IMR-90 (cell line): ENCODE measurements at regions not wholly inside any gene's neighbourhood (a gene's known extent, or its start where the extent isn't known, plus 50 kb on each side); places are given as distances from the start of the nearest gene placed in this dataset.
A peak's percentile ranks its signal among the peaks of the same experiment; 100 is the strongest.

Experiments used
- ATAC-seq: fragments of 200-7000 bp; cut with Tn5 transposase; 2 replicates; pipeline ENCODE4 v1.9.1; 2020; ENCODE audit warnings: low read depth, mild to moderate bottlenecking, moderate library complexity
- BruUV-seq: library from RNA; stranded (reverse); fragments of 400-500 nt; replicated peaks from 2 replicates; lab custom pipeline; 2021; lab: Mats Ljungman, UMichigan
- CTCF ChIA-PET: fragments of 300-600 bp; formaldehyde crosslinking; extraction: SDS; loops from one replicate; lab custom pipeline; 2021; ENCODE audit warnings: antibody characterized with exemption; lab: Yijun Ruan, JAX
- POLR2A ChIA-PET: fragments of 300-600 bp; sonication (Branson Sonifier 250); formaldehyde crosslinking; loops from one replicate; lab custom pipeline; 2022; ENCODE audit warnings: antibody characterized with exemption; ENCODE audit not compliant: unreplicated experiment; lab: Charles Lee
- DNase-seq: peaks from one replicate; pipeline ENCODE4 v3.0.0; 2013
- H2AFZ ChIP-seq: replicated peaks from 2 replicates; pipeline ENCODE3; 2013; ENCODE audit warnings: low read length, mild to moderate bottlenecking; ENCODE audit not compliant: poor library complexity
- H2AK5ac ChIP-seq: 2 replicates; pipeline ENCODE4 v1.6.1; 2013; ENCODE audit warnings: low read depth, low read length, inconsistent platforms
- H2AK9ac ChIP-seq: replicated peaks from 2 replicates; pipeline ENCODE3; 2013; ENCODE audit warnings: mild to moderate bottlenecking, low read depth, low read length, moderate library complexity; ENCODE audit not compliant: poor library complexity
- H2BK120ac ChIP-seq: 2 replicates; pipeline ENCODE4 v1.6.1; 2013; ENCODE audit warnings: low read depth, low read length, inconsistent platforms
- H2BK15ac ChIP-seq: 3 replicates; pipeline ENCODE4 v1.6.1; 2013; ENCODE audit warnings: low read depth, low read length, inconsistent platforms
- H2BK20ac ChIP-seq: 2 replicates; pipeline ENCODE4 v1.6.1; 2013; ENCODE audit warnings: low read depth, mild to moderate bottlenecking, inconsistent platforms, low read length, moderate library complexity
- H2BK5ac ChIP-seq: 2 replicates; pipeline ENCODE4 v1.6.1; 2013; ENCODE audit warnings: mild to moderate bottlenecking, low read depth, low read length, inconsistent platforms; ENCODE audit not compliant: poor library complexity, severe bottlenecking
- H3K14ac ChIP-seq: replicated peaks from 2 replicates; pipeline ENCODE4 v1.6.1; 2013; ENCODE audit warnings: low read depth, low read length, inconsistent platforms
- H3K18ac ChIP-seq: 2 replicates; pipeline ENCODE4 v1.6.1; 2013; ENCODE audit warnings: low read depth, low read length, control low read depth
- H3K23ac ChIP-seq: 2 replicates; pipeline ENCODE4 v1.6.1; 2013; ENCODE audit warnings: low read depth, low read length, inconsistent platforms
- H3K27ac ChIP-seq: 2 replicates; pipeline ENCODE4 v1.5.1; 2013; ENCODE audit warnings: mild to moderate bottlenecking, control low read depth, low read length; ENCODE audit not compliant: insufficient read depth
- H3K27me3 ChIP-seq: 2 replicates; pipeline ENCODE4 v1.6.1; 2013; ENCODE audit warnings: low read length; ENCODE audit not compliant: control insufficient read depth, insufficient read depth
- H3K36me3 ChIP-seq: 2 replicates; pipeline ENCODE4 v1.6.1; 2013; ENCODE audit warnings: low read length, mixed read lengths; ENCODE audit not compliant: control insufficient read depth, insufficient read depth
- H3K4ac ChIP-seq: 2 replicates; pipeline ENCODE4 v1.6.1; 2013; ENCODE audit warnings: low read depth, low read length, inconsistent platforms
- H3K4me1 ChIP-seq: 2 replicates; pipeline ENCODE4 v1.6.1; 2013; ENCODE audit warnings: low read length, mixed read lengths; ENCODE audit not compliant: control insufficient read depth, insufficient read depth
- H3K4me2 ChIP-seq: 2 replicates; pipeline ENCODE4 v1.6.1; 2013; ENCODE audit warnings: low read depth, mild to moderate bottlenecking, control low read depth, low read length, moderate library complexity
- H3K4me3 ChIP-seq: 2 replicates; pipeline ENCODE4 v1.5.1; 2013; ENCODE audit warnings: low read depth, mild to moderate bottlenecking, control low read depth, low read length, moderate library complexity; ENCODE audit not compliant: insufficient read depth
- H3K56ac ChIP-seq: 2 replicates; pipeline ENCODE4 v1.6.1; 2013; ENCODE audit warnings: low read length, inconsistent platforms; ENCODE audit not compliant: insufficient read depth; ENCODE audit errors: extremely low read depth
- H3K79me1 ChIP-seq, 2 experiments: 2 replicates each; pipeline ENCODE4 v1.6.1; 2013; ENCODE audit warnings: low read length in 2 of 2, inconsistent platforms in 1 of 2, low read depth in 1 of 2
- H3K9ac ChIP-seq: 2 replicates; pipeline ENCODE4 v1.6.1; 2013; ENCODE audit warnings: low read depth, low read length, control low read depth
- H3K9me1 ChIP-seq: 2 replicates; pipeline ENCODE4 v1.6.1; 2013; ENCODE audit warnings: low read length, inconsistent platforms; ENCODE audit not compliant: insufficient read depth
- H3K9me3 ChIP-seq: 2 replicates; pipeline ENCODE4 v1.6.1; 2013; ENCODE audit warnings: low read length; ENCODE audit not compliant: control insufficient read depth, insufficient read depth
- H4K20me1 ChIP-seq: 2 replicates; pipeline ENCODE4 v1.6.1; 2013; ENCODE audit warnings: low read length, inconsistent platforms; ENCODE audit not compliant: insufficient read depth
- H4K5ac ChIP-seq: 2 replicates; pipeline ENCODE4 v1.6.1; 2013; ENCODE audit warnings: mild to moderate bottlenecking, low read depth, low read length, control low read depth
- H4K8ac ChIP-seq, 2 experiments: 2 replicates each; pipeline ENCODE4 v1.6.1; 2013; ENCODE audit warnings: low read depth in 2 of 2, low read length in 2 of 2, control low read depth in 1 of 2, inconsistent platforms in 1 of 2
- H4K91ac ChIP-seq: 2 replicates; pipeline ENCODE4 v1.6.1; 2013; ENCODE audit warnings: low read depth, low read length, inconsistent platforms; ENCODE audit not compliant: insufficient read depth
- CEBPB ChIP-seq: IDR thresholded peaks from 2 replicates; pipeline ENCODE4 v1.6.1; 2012; ENCODE audit warnings: low read depth, low read length, improper control_type of control experiment
- SMC3 ChIP-seq: fragments of 150-350 bp; IDR thresholded peaks from 2 replicates; pipeline ENCODE4 v1.6.1; 2016; ENCODE audit warnings: low read depth, mild to moderate bottlenecking, antibody characterized with exemption, low read length, moderate library complexity
- WGBS, 2 experiments: methylation state at CpG; one replicate each; pipeline versions ENCODE4 v1.1.5 to v1.1.7; 2013; ENCODE audit warnings: missing lambda C conversion rate in 2 of 2; ENCODE audit not compliant: insufficient read length in 1 of 2; ENCODE audit errors: extremely low coverage in 2 of 2; 5-methylcytosine and 5-hydroxymethylcytosine counted together
- dilution Hi-C: fragments of 300-500 bp; cut with HindIII; formaldehyde crosslinking; loops from one replicate; pipeline ENCODE4 v1.14.3; 2018; ENCODE audit warnings: low sequenced_read_pairs; ENCODE audit not compliant: unreplicated experiment
- in situ Hi-C: fragments of 300-500 bp; cut with MboI; formaldehyde crosslinking; loops from 3 replicates; pipeline ENCODE4 v1.14.3; 2019; ENCODE audit warnings: low sequenced_read_pairs, inconsistent platforms, mixed read lengths
- intact Hi-C: fragments of 100-400 bp; cut with micrococcal nuclease; formaldehyde crosslinking; loops from 2 replicates; pipeline ENCODE4 v1.10.0; 2022

DNA sequence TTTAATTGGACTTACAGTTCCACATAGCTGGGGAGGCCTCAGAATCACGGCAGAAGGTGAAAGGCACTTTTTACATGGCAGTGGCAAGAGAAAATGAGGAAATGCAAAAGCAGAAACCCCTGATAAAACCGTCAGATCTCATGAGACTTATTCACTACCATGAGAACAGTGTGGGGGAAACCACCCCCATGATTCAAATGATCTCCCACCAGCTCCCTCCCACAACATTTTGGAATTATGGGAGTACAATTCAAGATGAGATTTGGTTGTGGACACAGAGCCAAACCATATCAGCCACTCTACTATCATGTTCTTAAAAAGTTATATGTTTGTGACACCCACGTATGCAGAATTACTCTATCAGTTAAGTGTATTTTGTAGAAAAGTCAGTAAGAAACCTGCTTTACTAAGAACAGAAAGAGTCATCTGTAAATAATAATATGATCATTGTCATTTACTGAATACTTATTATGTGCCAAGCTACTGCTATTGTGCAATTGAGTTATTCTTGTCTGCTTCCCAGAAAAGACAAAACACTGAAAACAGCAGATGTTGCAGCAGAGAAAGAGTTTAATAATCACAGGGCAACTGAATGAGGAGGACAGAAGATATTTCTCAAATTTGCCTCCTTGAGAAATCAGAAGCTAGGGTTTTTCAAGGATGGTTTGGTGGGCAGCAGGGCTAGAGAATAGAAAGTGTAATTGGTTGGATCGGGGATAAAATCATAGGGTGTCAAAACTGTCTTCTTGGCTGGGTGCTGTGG, 207.7 kb upstream of the FGGY start:
- intact Hi-C loops: no loop called here
- no CpG with 5 or more reads among the region's 4 CpGs for WGBS, 2 experiments
- DNase-seq (no peak), ATAC-seq (no peak)
- ChIA-PET CTCF (interaction anchor here (0.7 kb wide), 1 partner anchor 12 kb away, joined by 3 read pairs; no protein-coding TSS in a partner anchor), POLR2A (no interaction called here)
- Histone ChIP-seq H3K4me1 (peaks cover 2% of the 10 kb centered on the region), H4K5ac (no peak overlapping the region), H2BK20ac (no peak overlapping the region), H3K27ac (no peak overlapping the region), H2BK120ac (no peak overlapping the region), H3K4me2 (no peak overlapping the region), H4K91ac (no peak overlapping the region), H2AFZ (no peak overlapping the region), H3K79me1 (no peaks in the 10 kb centered on the region), H3K9ac (no peak overlapping the region), H2BK5ac (no peak overlapping the region), H3K14ac (no peak overlapping the region), H2AK5ac (no peak overlapping the region), H3K4me3 (no peak overlapping the region), H3K23ac (no peak overlapping the region), H2BK15ac (no peak overlapping the region), H3K27me3 (no peaks in the 10 kb centered on the region), H3K18ac (no peak overlapping the region), H4K8ac (no peak overlapping the region), H3K9me1 (peaks cover 1% of the 10 kb centered on the region; the same call in 1 of the 2 replicates), H3K56ac (no peak overlapping the region), H3K9me3 (no peaks in the 10 kb centered on the region), H3K36me3 (no peaks in the 10 kb centered on the region), H3K4ac (no peak overlapping the region), H4K20me1 (no peaks in the 10 kb centered on the region), H2AK9ac (no peak overlapping the region)
- dilution Hi-C loops: no loop called here
- in situ Hi-C loops: no loop called here
- TF ChIP-seq CEBPB (peak; percentile 53), SMC3 (no peak)
- BruUV-seq: no TSS peak
